WERI-Rb-1 (cell line): ENCODE measurements at regions not wholly inside any gene's neighbourhood (a gene's known extent, or its start where the extent isn't known, plus 50 kb on each side); places are given as distances from the start of the nearest gene placed in this dataset.

Experiments
- DNase-seq: peaks from one replicate; pipeline ENCODE4 v3.0.0-alpha.2; 2020
- H3K27ac ChIP-seq: fragments of 250-450 bp; sonication (Bioruptor Pico); 2 replicates; pipeline ENCODE4 v1.5.1; 2020; ENCODE audit warnings: mild to moderate bottlenecking, moderate library complexity
- H3K27me3 ChIP-seq: fragments of 250-450 bp; sonication (Bioruptor Pico); 2 replicates; pipeline ENCODE4 v1.5.1; 2021; ENCODE audit warnings: mild to moderate bottlenecking, low read depth, moderate library complexity; ENCODE audit not compliant: insufficient read depth, severe bottlenecking
- H3K36me3 ChIP-seq: fragments of 250-450 bp; sonication (Bioruptor Pico); 2 replicates; pipeline ENCODE4 v1.5.1; 2020; ENCODE audit warnings: mild to moderate bottlenecking, moderate library complexity
- H3K4me3 ChIP-seq: 2 replicates; pipeline ENCODE4 v1.5.1; 2011; ENCODE audit warnings: low read depth, mild to moderate bottlenecking, control low read depth, low read length
- H3K9me3 ChIP-seq: fragments of 250-450 bp; sonication (Bioruptor Pico); 2 replicates; pipeline ENCODE4 v1.5.1; 2021; ENCODE audit warnings: mild to moderate bottlenecking, moderate library complexity; ENCODE audit not compliant: severe bottlenecking
- TF ChIP-seq, protein P1 (sequence below): IDR thresholded peaks from 2 replicates; pipeline ENCODE4 v1.5.1; 2011; ENCODE audit warnings: low read depth, mild to moderate bottlenecking, control low read depth, inconsistent platforms, low read length

DNA sequence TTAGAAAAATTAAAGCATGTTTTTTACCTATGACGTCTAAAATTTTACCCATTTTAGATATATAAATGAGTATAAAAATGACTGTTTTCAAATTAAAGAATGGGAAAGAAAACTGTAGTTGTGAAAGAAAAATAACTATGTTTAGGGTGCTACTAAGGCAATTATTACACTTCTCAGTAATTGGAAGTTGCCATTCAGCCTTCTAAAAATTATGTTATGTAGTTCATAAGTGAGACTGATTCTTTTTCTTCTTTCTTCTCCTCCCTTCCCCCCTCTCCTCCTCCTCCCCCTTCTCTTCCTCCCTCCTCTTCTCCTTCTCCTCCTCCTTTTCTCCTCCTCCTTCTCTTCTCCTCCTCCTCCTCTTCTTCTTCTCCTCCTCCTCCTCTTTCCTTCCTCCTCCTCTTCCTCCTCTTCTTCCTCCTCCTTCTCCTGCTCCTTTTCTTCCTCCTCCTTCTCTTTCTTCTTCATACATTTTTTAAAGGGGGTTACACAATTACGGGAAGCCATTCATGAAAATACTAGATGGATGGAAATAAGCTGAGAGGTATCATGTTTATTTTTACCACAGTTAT is 223.6 kb downstream of the CETN3 start:
- Histone ChIP-seq H3K27ac (no peak overlapping the region), H3K4me3 (no peak overlapping the region), H3K27me3 (no peaks in the 10 kb centered on the region), H3K36me3 (no peaks in the 10 kb centered on the region), H3K9me3 (no peaks in the 10 kb centered on the region)
- no peak for DNase-seq
- TF ChIP-seq, protein P1, sequence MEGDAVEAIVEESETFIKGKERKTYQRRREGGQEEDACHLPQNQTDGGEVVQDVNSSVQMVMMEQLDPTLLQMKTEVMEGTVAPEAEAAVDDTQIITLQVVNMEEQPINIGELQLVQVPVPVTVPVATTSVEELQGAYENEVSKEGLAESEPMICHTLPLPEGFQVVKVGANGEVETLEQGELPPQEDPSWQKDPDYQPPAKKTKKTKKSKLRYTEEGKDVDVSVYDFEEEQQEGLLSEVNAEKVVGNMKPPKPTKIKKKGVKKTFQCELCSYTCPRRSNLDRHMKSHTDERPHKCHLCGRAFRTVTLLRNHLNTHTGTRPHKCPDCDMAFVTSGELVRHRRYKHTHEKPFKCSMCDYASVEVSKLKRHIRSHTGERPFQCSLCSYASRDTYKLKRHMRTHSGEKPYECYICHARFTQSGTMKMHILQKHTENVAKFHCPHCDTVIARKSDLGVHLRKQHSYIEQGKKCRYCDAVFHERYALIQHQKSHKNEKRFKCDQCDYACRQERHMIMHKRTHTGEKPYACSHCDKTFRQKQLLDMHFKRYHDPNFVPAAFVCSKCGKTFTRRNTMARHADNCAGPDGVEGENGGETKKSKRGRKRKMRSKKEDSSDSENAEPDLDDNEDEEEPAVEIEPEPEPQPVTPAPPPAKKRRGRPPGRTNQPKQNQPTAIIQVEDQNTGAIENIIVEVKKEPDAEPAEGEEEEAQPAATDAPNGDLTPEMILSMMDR = no peak

DNA sequence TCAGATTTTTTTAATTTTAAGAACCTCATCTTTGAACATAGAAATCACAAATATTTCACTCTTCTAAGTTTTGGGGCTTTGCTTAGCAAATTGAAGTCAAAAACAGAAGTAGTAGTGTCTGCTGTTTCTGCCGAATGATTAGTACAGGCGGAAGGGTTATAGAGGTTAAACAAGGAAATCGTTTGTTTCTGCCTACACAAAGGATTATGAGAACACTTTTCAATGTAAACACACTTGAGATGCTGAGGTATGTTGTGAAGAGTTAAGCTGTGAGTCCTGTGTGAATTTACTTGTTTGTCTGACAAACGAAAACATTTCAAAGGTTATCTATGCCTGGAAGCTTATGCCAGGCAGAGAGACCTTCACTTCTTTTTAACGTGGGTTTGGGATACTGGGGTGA is 224.8 kb downstream of the CETN3 start:
- Histone ChIP-seq H3K27ac (no peak overlapping the region), H3K9me3 (no peaks in the 10 kb centered on the region), H3K27me3 (no peaks in the 10 kb centered on the region), H3K4me3 (no peak overlapping the region), H3K36me3 (no peaks in the 10 kb centered on the region)
- TF ChIP-seq, protein P1 = no peak
- no peak for DNase-seq

DNA sequence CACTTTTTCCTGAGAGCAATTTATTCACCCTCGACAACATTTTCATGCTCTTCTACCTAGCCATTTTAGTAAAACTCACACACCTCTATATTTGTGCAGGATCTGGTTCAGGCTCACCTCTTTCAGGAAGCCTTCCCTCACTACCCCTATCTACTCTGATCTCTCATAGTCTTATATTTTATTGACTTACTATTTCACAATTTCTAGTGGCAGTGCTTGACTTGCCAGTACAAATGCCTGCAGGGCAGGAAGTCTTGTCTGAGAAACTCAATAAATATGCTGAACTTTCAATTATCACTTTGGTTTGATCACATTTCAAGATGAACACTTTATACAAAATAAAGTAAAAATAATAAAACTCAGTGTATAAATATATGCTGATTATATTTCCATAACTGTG is 226.8 kb downstream of the CETN3 start:
- H3K27ac ChIP-seq = no peak overlapping the region
- no peaks in the 10 kb centered on the region for H3K9me3 ChIP-seq
- DNase-seq = no peak
- no peaks in the 10 kb centered on the region for H3K27me3 ChIP-seq
- TF ChIP-seq, protein P1 = no peak
- no peaks in the 10 kb centered on the region for H3K36me3 ChIP-seq
- no peak overlapping the region for H3K4me3 ChIP-seq

DNA sequence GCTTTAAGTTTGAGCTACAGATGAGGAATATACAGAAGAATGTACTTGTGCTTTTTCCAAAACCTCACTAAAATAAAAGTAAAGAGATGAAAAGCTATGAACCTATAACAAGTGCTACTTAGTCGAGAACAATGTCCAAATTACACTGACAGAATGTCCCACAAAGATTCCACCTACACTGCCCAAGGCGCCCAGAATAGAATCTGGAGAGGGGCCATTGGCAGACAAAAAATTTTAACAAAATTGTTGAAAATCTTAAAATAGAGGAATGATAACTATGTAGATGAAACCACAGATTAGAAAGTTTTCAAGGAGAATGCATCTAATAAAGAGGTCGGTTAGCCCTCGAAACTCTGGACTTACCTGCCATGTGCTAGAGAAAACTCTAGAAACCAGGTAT is 235.3 kb downstream of the CETN3 start:
- no peak for DNase-seq

DNA sequence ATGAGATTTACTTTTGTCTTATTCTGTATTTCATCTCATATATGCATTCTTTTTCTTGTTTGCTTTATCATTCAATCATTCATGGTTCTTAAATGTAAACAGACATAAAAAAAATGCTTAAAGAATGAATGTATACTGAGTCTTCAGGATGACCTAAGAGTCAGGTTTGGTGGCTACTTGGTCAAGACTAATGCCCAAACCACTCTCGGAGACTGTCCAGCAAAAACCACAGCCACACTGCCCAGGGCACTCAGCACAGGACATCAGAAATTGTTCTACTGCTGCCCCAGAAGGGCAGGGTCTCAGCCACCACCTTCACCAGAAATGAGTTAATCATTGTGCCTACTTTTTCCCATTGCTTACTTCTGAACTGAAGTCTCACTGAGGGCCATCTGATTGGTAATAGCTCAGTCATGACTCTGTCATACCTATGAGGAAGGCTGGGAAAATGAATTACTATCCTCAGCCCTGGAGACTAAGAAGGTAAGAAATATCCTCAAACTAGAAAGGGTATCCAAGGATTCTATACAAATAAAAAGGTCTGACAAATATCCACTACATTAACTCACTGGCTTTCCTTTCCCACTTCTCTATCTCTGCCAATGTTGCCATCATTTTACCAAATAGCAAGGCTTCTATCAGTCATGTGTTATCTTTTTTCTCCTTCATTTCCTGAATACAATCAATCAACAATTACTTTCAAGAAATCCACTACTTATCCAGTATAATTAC is 236.1 kb downstream of the CETN3 start:
- TF ChIP-seq, protein P1 = no peak
- no peak for DNase-seq
- H3K27me3 ChIP-seq = no peaks in the 10 kb centered on the region
- H3K36me3 ChIP-seq = no peaks in the 10 kb centered on the region
- no peaks in the 10 kb centered on the region for H3K9me3 ChIP-seq
- no peak overlapping the region for H3K27ac ChIP-seq
- H3K4me3 ChIP-seq = no peak overlapping the region

More for the DNA sequence above, 235.3 kb downstream of the CETN3 start:
- Histone ChIP-seq H3K36me3 (no peaks in the 10 kb centered on the region), H3K9me3 (no peaks in the 10 kb centered on the region), H3K27me3 (no peaks in the 10 kb centered on the region), H3K4me3 (no peak overlapping the region), H3K27ac (no peak overlapping the region)
- TF ChIP-seq, protein P1 = no peak
